ENCODE measurements at regions not wholly inside any gene's neighbourhood (a gene's known extent, or its start where the extent isn't known, plus 50 kb on each side); places are given as distances from the start of the nearest gene placed in this dataset.
"Not testable (repeated sequence)": the region's sequence is repeated elsewhere in the genome, so short reads cannot be mapped to it uniquely, and the experiment has no call there.

GRCh38 chr1:106266786-106267185 is 789.7 kb upstream of the PRMT6 start:
- intact Hi-C loops (cut with DNase I): no loop called here
- DNase-seq (ENCODE audit: missing footprints) (no peak), ATAC-seq (no peak)

GRCh38 chr1:106268070-106268469 is 788.4 kb upstream of the PRMT6 start:
- ATAC-seq: no peak
- intact Hi-C loops (cut with DNase I): no loop called here
- DNase-seq (ENCODE audit: missing footprints): no peak

GRCh38 chr1:106276871-106277270 is 779.6 kb upstream of the PRMT6 start:
- ATAC-seq: no peak
- intact Hi-C loops (cut with DNase I): no loop called here
- no peak for DNase-seq (ENCODE audit: missing footprints)

- no peak for ATAC-seq
- DNase-seq (ENCODE audit: missing footprints): no peak
- intact Hi-C loops (cut with DNase I): no loop called here
Measured at GRCh38 chr1:106277786-106278185, 778.7 kb upstream of the PRMT6 start.

GRCh38 chr1:106278716-106279115 is 777.8 kb upstream of the PRMT6 start:
- DNase-seq (ENCODE audit: missing footprints) (no peak), ATAC-seq (no peak)
- intact Hi-C loops (cut with DNase I): no loop called here

- DNase-seq (ENCODE audit: missing footprints) (no peak), ATAC-seq (no peak)
- intact Hi-C loops (cut with DNase I): no loop called here
Measured at GRCh38 chr1:106289265-106289928, 767.1 kb upstream of the PRMT6 start.

GRCh38 chr1:106290805-106291501 is 765.5 kb upstream of the PRMT6 start:
- ATAC-seq (no peak), DNase-seq (ENCODE audit: missing footprints) (no peak)
- intact Hi-C loops (cut with DNase I): no loop called here

GRCh38 chr1:106292130-106292529 is 764.3 kb upstream of the PRMT6 start:
- intact Hi-C loops (cut with DNase I): no loop called here
- ATAC-seq: no peak
- DNase-seq (ENCODE audit: missing footprints): no peak

- no peak for ATAC-seq
- intact Hi-C loops (cut with DNase I): no loop called here
- DNase-seq (ENCODE audit: missing footprints): no peak
Measured at GRCh38 chr1:106296431-106296830, 760.0 kb upstream of the PRMT6 start.

- intact Hi-C loops (cut with DNase I): no loop called here
- no peak for ATAC-seq
- no peak for DNase-seq (ENCODE audit: missing footprints)
Measured at GRCh38 chr1:106304106-106304505, 752.4 kb upstream of the PRMT6 start.

- intact Hi-C loops (cut with DNase I): no loop called here
- ATAC-seq: no peak
- no peak for DNase-seq (ENCODE audit: missing footprints)
Measured at GRCh38 chr1:106319612-106320011, 736.9 kb upstream of the PRMT6 start.

- no peak for ATAC-seq
- DNase-seq (ENCODE audit: missing footprints): no peak
- intact Hi-C loops (cut with DNase I): no loop called here
Measured at GRCh38 chr1:106325600-106325999, 730.9 kb upstream of the PRMT6 start.

- DNase-seq (ENCODE audit: missing footprints) (no peak), ATAC-seq (no peak)
- intact Hi-C loops (cut with DNase I): no loop called here
Measured at GRCh38 chr1:106344494-106344893, 712.0 kb upstream of the PRMT6 start.

GRCh38 chr1:106360252-106360651 is 696.2 kb upstream of the PRMT6 start:
- intact Hi-C loops (cut with DNase I): no loop called here
- ATAC-seq: no peak
- DNase-seq (ENCODE audit: missing footprints): no peak

- ATAC-seq: no peak
- no peak for DNase-seq (ENCODE audit: missing footprints)
- intact Hi-C loops (cut with DNase I): no loop called here
Measured at GRCh38 chr1:106366627-106367319, 689.7 kb upstream of the PRMT6 start.

- ATAC-seq: no peak
- no peak for DNase-seq (ENCODE audit: missing footprints)
- intact Hi-C loops (cut with DNase I): no loop called here
Measured at GRCh38 chr1:106378261-106378660, 678.2 kb upstream of the PRMT6 start.

- DNase-seq (ENCODE audit: missing footprints) (no peak), ATAC-seq (no peak)
- intact Hi-C loops (cut with DNase I): no loop called here
Measured at GRCh38 chr1:106380772-106381171, 675.7 kb upstream of the PRMT6 start.

GRCh38 chr1:106389160-106389559 is 667.3 kb upstream of the PRMT6 start:
- intact Hi-C loops (cut with DNase I); DNase-seq (ENCODE audit: missing footprints); ATAC-seq: not testable (repeated sequence)

GRCh38 chr1:106393046-106393445 is 663.4 kb upstream of the PRMT6 start:
- DNase-seq (ENCODE audit: missing footprints) (no peak), ATAC-seq (no peak)
- intact Hi-C loops (cut with DNase I): no loop called here

- ATAC-seq: no peak
- intact Hi-C loops (cut with DNase I): no loop called here
- no peak for DNase-seq (ENCODE audit: missing footprints)
Measured at GRCh38 chr1:106396020-106396419, 660.5 kb upstream of the PRMT6 start.
